ENCODE measurements at regions not wholly inside any gene's neighbourhood (a gene's known extent, or its start where the extent isn't known, plus 50 kb on each side); places are given as distances from the start of the nearest gene placed in this dataset.

GRCh38 chr1:209433649-209434031 lies 149.9 kb upstream of the CAMK1G start:
- Histone ChIP-seq H3K9me3 (replicated peaks) (no peaks in the 10 kb centered on the region), H3K27me3 (no peaks in the 10 kb centered on the region), H3K36me3 (no peaks in the 10 kb centered on the region), H3K4me3 (no peak overlapping the region), H3K27ac (no peak overlapping the region), H3K4me1 (peaks cover 29% of the 10 kb centered on the region)
- DNase-seq: no peak

GRCh38 chr1:209434066-209434465 lies 149.4 kb upstream of the CAMK1G start:
- H3K36me3 ChIP-seq: no peaks in the 10 kb centered on the region
- no peak overlapping the region for H3K27ac ChIP-seq
- no peak for DNase-seq
- no peak overlapping the region for H3K4me3 ChIP-seq
- peaks cover 29% of the 10 kb centered on the region for H3K4me1 ChIP-seq
- H3K27me3 ChIP-seq: no peaks in the 10 kb centered on the region
- H3K9me3 ChIP-seq (replicated peaks): no peaks in the 10 kb centered on the region

DNA sequence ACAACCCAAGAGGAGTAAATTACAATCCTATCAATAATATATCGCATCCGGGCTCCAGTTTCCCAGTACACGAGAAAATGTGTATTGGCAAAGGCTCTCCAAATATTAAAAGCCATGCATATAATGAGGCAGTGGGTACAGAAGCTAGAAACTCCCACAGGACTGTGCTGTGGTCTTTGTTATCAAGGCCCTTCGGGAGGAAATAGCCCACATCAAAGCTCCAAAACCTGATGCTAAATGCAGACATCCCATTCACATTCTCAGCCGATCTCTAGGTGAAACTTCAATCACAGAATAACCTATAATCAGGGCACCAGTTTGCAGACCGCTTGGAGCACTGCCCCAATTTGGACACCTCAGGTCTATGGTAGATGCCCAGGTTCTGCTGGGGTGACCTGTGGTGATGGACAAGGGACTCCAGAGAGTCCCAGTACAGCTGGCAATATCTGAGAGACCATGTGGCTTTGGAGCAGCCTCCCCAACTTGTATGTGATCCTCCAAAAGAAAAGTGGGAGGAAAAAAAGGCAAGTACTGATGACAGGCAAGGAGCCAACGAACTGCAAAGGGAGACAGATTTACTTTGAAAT lies 148.8 kb upstream of the CAMK1G start:
- Histone ChIP-seq H3K4me3 (no peak overlapping the region), H3K9me3 (replicated peaks) (peaks cover 5% of the 10 kb centered on the region; the same call in 1 of the 2 replicates), H3K36me3 (no peaks in the 10 kb centered on the region), H3K27ac (peak overlapping the region; percentile 49; the same call in 1 of the 2 replicates), H3K27me3 (no peaks in the 10 kb centered on the region), H3K4me1 (peaks cover 29% of the 10 kb centered on the region)
- no peak for DNase-seq

- Histone ChIP-seq H3K27ac (peak overlapping the region; percentile 49), H3K27me3 (no peaks in the 10 kb centered on the region), H3K4me3 (no peak overlapping the region), H3K36me3 (no peaks in the 10 kb centered on the region), H3K4me1 (peaks cover 29% of the 10 kb centered on the region), H3K9me3 (replicated peaks) (peaks cover 5% of the 10 kb centered on the region)
- DNase-seq: peak; percentile 94 to 98
Measured at GRCh38 chr1:209435654-209436566, 147.6 kb upstream of the CAMK1G start.

DNA sequence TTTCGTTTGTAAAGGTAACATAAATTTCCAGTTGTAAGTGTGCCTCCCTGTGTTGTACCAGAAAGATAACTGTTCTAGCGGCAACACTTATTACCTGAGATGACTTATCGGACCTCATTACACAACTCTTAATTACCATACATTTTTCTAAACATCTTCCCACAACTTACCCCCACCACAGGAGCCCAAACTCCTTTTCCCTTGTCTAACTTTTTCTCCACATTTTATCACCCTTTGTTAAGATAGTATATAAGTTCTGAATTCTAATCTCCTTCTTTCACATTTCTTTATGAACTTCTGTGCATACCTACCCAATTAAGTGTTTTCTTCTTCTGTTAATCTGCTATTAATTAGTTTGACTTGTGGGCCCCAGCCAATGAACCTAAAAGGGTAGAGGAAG lies 143.7 kb upstream of the CAMK1G start:
- no peak for DNase-seq
- Histone ChIP-seq H3K27ac (no peak overlapping the region), H3K36me3 (no peaks in the 10 kb centered on the region), H3K9me3 (replicated peaks) (peaks cover 5% of the 10 kb centered on the region), H3K4me1 (peaks cover 25% of the 10 kb centered on the region), H3K27me3 (no peaks in the 10 kb centered on the region), H3K4me3 (no peak overlapping the region)

DNA sequence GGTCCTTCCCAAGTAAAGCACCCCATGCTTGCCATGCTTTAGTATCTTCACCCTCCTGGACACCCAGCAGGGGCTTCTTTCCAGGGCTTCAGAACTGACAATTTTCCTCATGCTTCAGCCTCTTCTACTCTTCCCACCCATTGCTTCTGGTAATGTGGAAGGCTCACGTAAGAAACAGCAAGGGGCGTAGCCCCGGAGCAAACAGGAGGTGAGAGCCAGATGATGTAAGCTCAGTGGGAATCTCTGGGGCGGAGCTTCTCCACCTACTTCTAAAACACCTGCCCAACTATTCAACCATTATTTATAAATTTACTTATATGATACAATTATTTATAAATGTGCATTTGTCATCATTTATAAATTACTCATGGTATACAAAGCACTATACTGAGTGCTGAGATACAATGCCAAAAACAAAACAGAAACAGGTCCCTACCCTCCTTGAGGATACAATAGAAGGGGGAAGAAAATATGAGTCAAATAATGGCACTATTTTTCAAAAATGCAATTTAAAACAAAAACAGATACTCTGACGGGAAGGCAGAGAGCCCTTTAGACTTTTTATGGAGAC lies 140.1 kb upstream of the CAMK1G start:
- H3K9me3 ChIP-seq (replicated peaks): peaks cover 8% of the 10 kb centered on the region
- DNase-seq: no peak
- peaks cover 15% of the 10 kb centered on the region for H3K4me1 ChIP-seq
- H3K4me3 ChIP-seq: no peak overlapping the region
- no peaks in the 10 kb centered on the region for H3K36me3 ChIP-seq
- H3K27me3 ChIP-seq: no peaks in the 10 kb centered on the region
- H3K27ac ChIP-seq: no peak overlapping the region

- H3K27ac ChIP-seq: no peak overlapping the region
Measured at GRCh38 chr1:209443975-209444651, 139.4 kb upstream of the CAMK1G start.

GRCh38 chr1:209444961-209445360 lies 138.6 kb upstream of the CAMK1G start:
- H3K27me3 ChIP-seq: no peaks in the 10 kb centered on the region
- no peak overlapping the region for H3K27ac ChIP-seq
- peaks cover 15% of the 10 kb centered on the region for H3K4me1 ChIP-seq

More at GRCh38 chr1:209443975-209444651, 139.4 kb upstream of the CAMK1G start:
- Histone ChIP-seq H3K27me3 (no peaks in the 10 kb centered on the region), H3K4me1 (peaks cover 15% of the 10 kb centered on the region), H3K9me3 (replicated peaks) (peaks cover 8% of the 10 kb centered on the region), H3K4me3 (no peak overlapping the region), H3K36me3 (no peaks in the 10 kb centered on the region)
- no peak for DNase-seq

GRCh38 chr1:209445576-209445975 lies 137.9 kb upstream of the CAMK1G start:
- DNase-seq: no peak
- H3K4me3 ChIP-seq: no peak overlapping the region
- no peak overlapping the region for H3K27ac ChIP-seq
- H3K4me1 ChIP-seq: peaks cover 15% of the 10 kb centered on the region
- no peaks in the 10 kb centered on the region for H3K36me3 ChIP-seq
- H3K9me3 ChIP-seq (replicated peaks): 0 out of 2 replicates have a peak, but pooled peaks cover 3% of the 10 kb centered on the region
- H3K27me3 ChIP-seq: no peaks in the 10 kb centered on the region

More at GRCh38 chr1:209444961-209445360, 138.6 kb upstream of the CAMK1G start:
- H3K4me3 ChIP-seq: no peak overlapping the region
- peaks cover 3% of the 10 kb centered on the region; the same call in 1 of the 2 replicates for H3K9me3 ChIP-seq (replicated peaks)
- no peaks in the 10 kb centered on the region for H3K36me3 ChIP-seq
- DNase-seq: peak; percentile 28 to 39

DNA sequence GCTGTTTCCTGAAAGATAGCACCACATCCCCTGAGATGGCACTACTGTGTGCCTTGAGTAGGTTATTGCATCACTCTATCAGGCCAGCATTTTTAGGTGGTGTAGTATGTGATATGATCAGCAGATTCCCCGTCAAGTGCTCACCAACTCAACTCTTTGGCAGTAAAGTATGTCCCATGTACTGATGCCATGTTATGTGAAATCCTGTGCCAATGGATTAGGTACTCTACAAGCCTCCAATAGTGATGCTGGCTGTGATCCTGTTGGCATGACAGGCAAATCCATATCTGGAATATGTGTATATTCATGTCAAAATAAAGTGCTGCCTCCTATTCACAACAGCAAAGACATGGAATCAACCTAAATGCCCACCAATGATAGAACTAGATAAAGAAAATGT lies 137.2 kb upstream of the CAMK1G start:
- no peak for DNase-seq
- no peaks in the 10 kb centered on the region for H3K27me3 ChIP-seq
- no peak overlapping the region for H3K27ac ChIP-seq
- H3K4me3 ChIP-seq: no peak overlapping the region
- no peaks in the 10 kb centered on the region for H3K36me3 ChIP-seq
- H3K4me1 ChIP-seq: peaks cover 15% of the 10 kb centered on the region
- H3K9me3 ChIP-seq (replicated peaks): 0 out of 2 replicates have a peak, but pooled peaks cover 3% of the 10 kb centered on the region

GRCh38 chr1:209454340-209454994 lies 129.0 kb upstream of the CAMK1G start:
- H3K27me3 ChIP-seq: no peaks in the 10 kb centered on the region
- H3K9me3 ChIP-seq (replicated peaks): peaks cover 4% of the 10 kb centered on the region; the same call in 1 of the 2 replicates
- H3K27ac ChIP-seq: no peak overlapping the region
- peaks cover 10% of the 10 kb centered on the region for H3K4me1 ChIP-seq
- DNase-seq: no peak
- no peaks in the 10 kb centered on the region for H3K36me3 ChIP-seq
- no peak overlapping the region for H3K4me3 ChIP-seq

GRCh38 chr1:209455145-209455544 lies 128.4 kb upstream of the CAMK1G start:
- Histone ChIP-seq H3K4me1 (peaks cover 10% of the 10 kb centered on the region), H3K36me3 (no peaks in the 10 kb centered on the region), H3K4me3 (no peak overlapping the region), H3K9me3 (replicated peaks) (peaks cover 4% of the 10 kb centered on the region; the same call in 1 of the 2 replicates), H3K27ac (no peak overlapping the region), H3K27me3 (no peaks in the 10 kb centered on the region)
- peak in 1 of 2 experiments; percentile 24 for DNase-seq

DNA sequence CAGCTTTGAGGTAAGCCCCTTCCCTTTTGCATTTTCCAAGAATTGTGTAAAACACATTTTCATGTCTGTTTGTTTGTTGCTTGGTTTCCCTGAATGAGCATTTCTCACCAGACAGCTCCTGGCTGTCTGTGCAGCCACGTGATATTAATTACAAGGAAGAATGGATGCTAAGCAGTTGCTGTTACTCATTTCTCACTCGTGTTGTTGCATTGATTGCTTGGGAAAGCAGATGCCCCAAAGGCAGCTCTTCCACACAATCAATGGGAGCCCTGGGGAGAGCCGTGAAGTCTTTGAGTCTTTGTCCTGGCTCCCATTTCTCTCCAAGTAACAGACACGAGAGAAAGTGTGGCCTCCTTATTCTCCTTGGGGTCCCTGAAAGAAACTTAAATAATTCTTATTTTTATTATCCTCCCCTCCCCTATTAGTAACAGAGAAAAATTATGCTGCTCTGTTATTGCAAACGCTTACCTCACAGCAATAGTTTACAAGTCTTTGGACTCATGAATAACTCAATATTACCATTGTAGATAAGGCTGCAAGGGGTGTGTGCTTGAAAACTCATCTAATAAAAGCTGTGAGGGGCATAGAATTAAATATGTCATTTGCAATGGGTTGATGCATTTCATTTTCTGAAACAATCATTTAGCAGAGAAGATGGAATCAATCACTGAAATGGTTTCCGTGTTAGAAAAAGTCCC lies 127.7 kb upstream of the CAMK1G start:
- no peak overlapping the region for H3K4me3 ChIP-seq
- H3K36me3 ChIP-seq: no peaks in the 10 kb centered on the region
- no peak overlapping the region for H3K27ac ChIP-seq
- H3K9me3 ChIP-seq (replicated peaks): peaks cover 4% of the 10 kb centered on the region; the same call in 1 of the 2 replicates
- H3K27me3 ChIP-seq: no peaks in the 10 kb centered on the region
- DNase-seq: no peak
- peaks cover 10% of the 10 kb centered on the region for H3K4me1 ChIP-seq

- peaks cover 11% of the 10 kb centered on the region for H3K9me3 ChIP-seq (replicated peaks)
- H3K27ac ChIP-seq: no peak overlapping the region
- DNase-seq: peak; percentile 34 to 50
- H3K4me1 ChIP-seq: peaks cover 10% of the 10 kb centered on the region
- no peak overlapping the region for H3K4me3 ChIP-seq
- no peaks in the 10 kb centered on the region for H3K27me3 ChIP-seq
- no peaks in the 10 kb centered on the region for H3K36me3 ChIP-seq
Measured at GRCh38 chr1:209456878-209457277, 126.6 kb upstream of the CAMK1G start.

Measured in SJCRH30 (cell line).